ENCODE measurements at regions not wholly inside any gene's neighbourhood (a gene's known extent, or its start where the extent isn't known, plus 50 kb on each side); places are given as distances from the start of the nearest gene placed in this dataset.
A peak's percentile ranks its signal among the peaks of the same experiment; 100 is the strongest.

- DNase-seq (ENCODE audit: low spot score), result no peak
These were observed 243.7 kb upstream of the PHYHIPL start for GRCh38 chr10:58932577-58933314.

DNA sequence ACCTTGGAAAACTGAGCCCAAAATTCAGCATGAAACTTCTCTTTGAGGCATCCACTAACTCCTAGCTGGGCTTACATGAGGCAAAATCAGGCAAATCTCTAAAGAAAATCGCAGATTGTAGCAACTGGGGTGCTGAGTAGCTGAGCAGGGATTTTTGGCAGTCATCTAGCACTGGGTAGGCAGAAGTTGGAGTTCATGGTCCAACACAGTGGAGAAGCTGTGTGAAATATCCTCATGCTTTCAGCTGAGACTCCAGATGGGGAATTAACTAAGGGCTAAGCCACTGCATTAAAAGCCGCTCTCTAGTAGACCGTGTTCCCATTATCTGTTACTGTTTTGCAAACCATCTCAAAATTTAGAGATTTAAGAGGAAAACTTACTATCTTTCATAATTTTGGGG is 240.1 kb upstream of the PHYHIPL start:
- no peak for DNase-seq (ENCODE audit: low spot score)

DNA sequence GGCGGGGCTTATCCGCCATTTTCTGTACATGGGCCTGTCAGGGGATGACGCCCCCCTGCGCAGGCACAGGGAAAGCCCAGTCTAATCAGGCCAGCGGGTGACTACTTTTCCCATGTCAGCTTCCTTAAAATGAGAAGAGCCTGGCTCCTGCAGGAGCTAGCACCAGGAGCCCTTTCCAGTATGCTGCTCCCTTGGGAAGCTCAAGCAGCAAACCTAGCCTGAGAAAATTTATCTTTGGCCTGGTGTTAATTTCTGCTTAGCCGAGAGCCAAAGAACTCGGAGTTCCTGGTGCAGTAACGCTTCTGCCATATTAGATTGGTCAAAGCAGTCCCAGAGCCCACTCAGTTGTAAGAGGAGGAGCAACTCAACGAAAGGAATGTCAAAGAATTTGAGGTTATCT is 239.0 kb upstream of the PHYHIPL start:
- no peak for DNase-seq (ENCODE audit: low spot score)

DNA sequence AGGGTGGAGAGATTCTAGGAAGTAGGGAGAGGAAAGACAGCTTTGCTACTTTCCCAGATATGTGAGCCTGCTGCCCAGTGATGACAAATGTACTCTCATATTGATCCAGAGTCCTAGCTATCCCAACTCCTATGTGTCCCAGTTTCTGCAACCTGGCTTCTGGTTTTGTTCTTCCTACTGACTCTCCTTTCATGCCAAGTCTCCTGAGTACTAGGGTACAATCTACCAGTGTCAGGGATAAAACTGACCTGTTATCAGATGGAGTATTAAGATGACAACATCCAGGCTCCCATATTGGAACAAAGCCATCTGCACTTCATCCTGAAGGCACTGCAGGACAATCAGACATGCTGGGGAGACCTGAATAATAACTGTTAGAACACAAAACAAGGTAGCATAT is 233.7 kb upstream of the PHYHIPL start:
- no peak for DNase-seq (ENCODE audit: low spot score)

DNA sequence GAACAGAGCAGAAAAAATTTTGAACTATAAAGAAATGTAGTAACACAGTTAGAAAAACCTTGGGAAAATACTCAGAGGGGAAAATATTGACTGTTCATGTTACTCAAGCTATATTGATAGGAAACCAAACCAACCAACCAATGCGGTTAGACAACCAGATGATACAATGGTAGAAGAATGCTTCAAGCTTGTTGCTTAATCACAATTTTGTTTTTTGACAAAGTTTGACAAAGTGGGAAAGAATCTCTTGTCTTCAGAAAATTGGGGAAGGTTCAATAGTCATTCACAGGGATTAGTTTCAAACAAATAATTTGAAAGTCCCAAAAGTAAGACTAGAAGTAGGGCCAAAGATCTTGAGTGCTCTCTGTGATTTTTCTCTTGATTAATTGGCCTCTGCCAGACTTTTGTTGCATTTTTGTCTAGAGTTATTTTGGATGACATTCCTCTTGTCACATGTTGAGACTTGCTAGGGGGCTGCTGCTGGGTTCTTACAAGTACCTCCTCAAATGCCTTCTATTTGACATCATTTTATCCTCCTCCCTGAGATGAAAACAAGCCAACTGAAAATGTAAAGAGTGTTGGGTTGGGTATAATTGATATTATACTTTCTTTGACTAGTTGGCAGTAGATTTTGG is 233.1 kb upstream of the PHYHIPL start:
- DNase-seq (ENCODE audit: low spot score), result no peak

- no peak for DNase-seq (ENCODE audit: low spot score)
These were observed 232.5 kb upstream of the PHYHIPL start for GRCh38 chr10:58943960-58944359.

GRCh38 chr10:58948303-58948702 is 228.1 kb upstream of the PHYHIPL start:
- no peak for DNase-seq (ENCODE audit: low spot score)

DNA sequence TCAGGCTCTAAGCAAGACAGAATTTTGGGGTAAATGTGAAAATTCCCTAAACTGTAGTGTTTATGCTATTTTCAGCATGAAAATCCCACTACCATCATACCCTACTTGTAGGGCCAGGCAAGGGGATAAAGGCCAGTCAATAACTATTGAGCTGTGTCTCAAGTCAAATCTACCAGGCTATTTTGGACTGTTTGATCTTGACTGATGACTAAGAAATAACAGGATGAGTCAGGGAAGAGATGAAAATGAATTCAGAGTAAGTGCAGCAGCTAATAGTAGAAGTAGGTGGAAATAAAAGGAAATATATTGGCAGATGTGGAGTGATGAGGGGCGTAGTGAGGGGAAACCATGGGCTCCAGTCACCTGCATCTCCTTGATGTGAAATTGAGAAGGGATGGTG is 225.8 kb upstream of the PHYHIPL start:
- no peak for DNase-seq (ENCODE audit: low spot score)

GRCh38 chr10:58951087-58951486 is 225.4 kb upstream of the PHYHIPL start:
- DNase-seq (ENCODE audit: low spot score), result no peak

DNA sequence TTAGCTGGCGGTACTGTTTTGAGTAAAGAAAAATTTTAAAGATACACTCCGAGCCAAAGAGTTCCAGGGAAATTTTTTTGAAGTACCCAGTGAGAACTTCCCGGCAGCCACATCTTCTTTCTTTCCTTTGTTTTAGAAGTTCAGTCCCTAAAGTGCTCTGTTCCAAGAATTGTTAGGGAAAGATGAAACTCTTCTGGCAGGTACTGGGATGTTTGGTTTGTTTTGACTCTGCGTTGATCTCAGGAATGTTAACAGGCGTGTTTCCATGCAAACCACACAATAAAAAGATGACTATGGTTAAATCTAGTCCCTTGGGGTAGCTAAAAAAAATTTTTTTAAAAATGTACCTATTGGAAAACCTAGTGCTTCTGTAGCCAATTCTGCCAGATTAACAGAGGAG is 224.7 kb upstream of the PHYHIPL start:
- DNase-seq (ENCODE audit: low spot score), result no peak

DNA sequence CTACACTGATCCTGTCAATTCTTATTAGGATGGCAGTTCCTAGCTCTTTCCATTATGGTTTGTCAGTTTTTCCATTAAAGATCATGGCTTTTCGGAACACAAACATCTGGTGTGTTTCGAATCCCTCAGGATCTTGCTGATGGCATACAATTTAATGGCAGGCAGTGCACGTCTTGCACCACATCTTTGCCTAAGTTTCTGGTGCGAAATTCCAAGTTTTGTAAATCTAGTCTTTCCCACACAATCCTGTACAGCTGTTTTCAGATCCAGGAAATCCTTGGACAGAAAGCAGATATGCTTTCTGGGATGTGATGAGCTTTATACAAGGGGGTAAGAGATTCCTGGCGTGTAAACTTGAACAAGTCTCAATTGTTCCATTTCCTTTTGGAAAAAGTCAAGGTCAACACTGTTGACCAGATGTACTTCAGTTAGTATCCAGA is 224.3 kb upstream of the PHYHIPL start:
- no peak for DNase-seq (ENCODE audit: low spot score)

- peak; percentile 22 for DNase-seq (ENCODE audit: low spot score)
These were observed 223.5 kb upstream of the PHYHIPL start for GRCh38 chr10:58952747-58953466.

DNA sequence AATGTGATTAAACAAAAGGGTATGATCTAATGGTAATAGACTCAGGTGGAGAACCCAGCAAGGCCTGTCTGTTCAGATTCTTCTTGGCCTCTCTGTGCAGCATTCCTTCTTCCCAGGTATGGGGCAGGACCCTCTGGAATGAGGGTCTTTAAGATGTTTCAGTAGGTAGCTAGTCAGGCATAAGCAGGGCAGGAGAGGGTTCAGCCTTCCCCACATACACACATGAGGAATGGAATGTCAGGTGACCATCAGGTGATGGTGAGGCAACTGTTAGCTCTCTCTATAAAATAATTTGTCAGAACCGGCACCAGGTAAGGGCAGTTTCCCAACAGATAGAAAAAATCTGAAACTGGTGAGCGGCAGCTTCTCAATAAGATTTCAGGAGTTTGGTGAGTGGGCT is 222.3 kb upstream of the PHYHIPL start:
- no peak for DNase-seq (ENCODE audit: low spot score)

DNA sequence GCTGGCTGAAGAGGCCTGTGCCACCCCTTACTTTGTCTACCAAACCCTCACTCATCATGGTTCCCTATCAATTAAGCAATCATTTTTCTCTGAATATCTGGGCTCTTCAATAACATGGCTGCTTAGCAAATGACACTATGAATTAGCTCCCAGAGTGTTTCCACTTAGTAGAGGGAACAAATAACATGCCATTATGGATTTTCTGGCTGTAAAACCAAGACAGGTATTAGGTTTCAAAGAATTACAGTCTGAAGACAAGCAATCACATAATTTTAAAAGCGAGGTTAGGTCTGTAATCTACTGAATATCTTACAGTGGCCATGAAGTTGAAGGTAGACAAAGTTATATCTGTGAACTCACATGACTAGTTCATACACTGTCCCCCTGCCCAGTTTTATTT is 220.8 kb upstream of the PHYHIPL start:
- DNase-seq (ENCODE audit: low spot score), result no peak

DNA sequence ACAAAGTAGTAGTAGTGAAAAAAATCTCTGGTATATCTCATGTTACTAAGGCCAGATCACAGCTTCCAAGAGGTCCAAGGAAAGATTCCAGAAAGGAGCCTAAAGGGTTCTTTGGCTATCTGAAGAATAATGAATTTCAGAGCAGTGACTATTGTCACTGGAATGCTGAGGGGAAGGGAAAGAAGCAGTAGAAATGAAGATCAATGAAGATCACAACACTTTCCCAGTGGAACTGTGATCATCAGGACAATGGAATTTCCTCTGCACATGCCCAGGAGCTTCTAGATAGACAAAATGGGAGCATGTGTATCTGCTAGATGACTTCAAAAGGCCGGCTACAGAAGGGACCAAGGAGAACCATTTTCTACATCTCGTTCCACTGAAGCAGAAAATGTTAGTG is 219.5 kb upstream of the PHYHIPL start:
- DNase-seq (ENCODE audit: low spot score), result no peak

GRCh38 chr10:58957517-58957916 is 218.9 kb upstream of the PHYHIPL start:
- no peak for DNase-seq (ENCODE audit: low spot score)

DNA sequence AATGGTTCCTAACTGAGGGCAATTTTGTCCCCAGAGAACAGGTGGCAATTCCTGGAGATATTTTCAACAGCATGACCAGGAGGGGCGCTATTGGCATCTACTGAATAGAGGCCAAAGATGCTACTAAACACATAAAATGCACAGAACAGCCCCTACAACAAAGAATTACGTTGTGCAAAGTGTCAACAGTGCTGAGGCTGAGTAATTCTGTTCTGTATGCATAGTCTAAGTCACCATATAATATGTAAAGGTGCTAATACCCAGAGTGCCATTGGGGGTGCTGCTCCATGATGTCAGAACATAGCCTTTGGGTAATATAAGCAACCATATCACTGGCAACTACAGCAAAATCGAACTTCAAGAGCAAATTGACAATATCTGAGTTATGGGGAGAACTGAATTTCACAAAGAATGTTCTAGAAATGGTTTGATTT is 213.3 kb upstream of the PHYHIPL start:
- no peak for DNase-seq (ENCODE audit: low spot score)

DNA sequence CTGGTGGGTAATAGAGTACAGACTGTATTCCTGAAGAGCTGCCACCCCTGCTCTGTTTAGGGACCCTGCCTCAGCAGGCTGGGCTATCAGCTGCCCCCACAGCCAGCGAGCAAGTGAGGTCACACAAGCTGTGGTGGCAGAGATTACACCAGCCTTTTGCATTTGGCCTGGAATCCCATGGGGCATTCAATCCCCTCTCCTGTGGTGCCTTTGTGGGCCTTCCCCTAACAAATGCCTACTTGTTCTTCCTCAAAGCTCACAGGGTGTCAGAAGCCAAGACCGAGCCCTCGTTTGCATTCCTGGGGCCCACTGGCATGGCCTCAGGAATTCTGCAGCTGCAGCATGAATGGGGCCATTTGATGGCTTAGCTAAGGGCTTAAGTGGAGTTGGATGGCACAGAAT is 212.7 kb upstream of the PHYHIPL start:
- peak; percentile 73 for DNase-seq (ENCODE audit: low spot score)

- DNase-seq (ENCODE audit: low spot score), result no peak
These were observed 210.6 kb upstream of the PHYHIPL start for GRCh38 chr10:58965855-58966254.

- DNase-seq (ENCODE audit: low spot score), result no peak
These were observed 208.7 kb upstream of the PHYHIPL start for GRCh38 chr10:58967551-58968388.

DNA sequence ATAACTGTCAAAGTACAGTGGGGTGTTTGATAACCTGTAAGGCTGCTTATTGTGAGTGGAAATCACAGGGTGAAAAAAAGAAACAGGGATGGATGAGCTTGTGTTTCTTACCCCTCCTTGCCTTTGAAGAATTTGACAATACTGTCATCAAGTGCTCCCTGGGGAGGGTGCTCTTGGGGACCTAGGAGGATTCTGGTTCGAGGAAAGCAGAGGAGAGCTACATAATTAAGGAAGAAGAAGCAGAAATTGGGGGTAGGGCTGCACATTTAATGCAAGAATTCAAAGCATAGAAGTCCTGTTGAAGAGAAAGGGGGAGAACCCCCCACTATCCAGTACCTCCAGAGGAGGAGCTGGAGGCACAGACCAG is 208.1 kb upstream of the PHYHIPL start:
- no peak for DNase-seq (ENCODE audit: low spot score)

GRCh38 chr10:58969576-58969975 is 206.9 kb upstream of the PHYHIPL start:
- DNase-seq (ENCODE audit: low spot score), result peak; percentile 11

All from COLO829 (cell line).